NB4 (cell line): ENCODE measurements at regions not wholly inside any gene's neighbourhood (a gene's known extent, or its start where the extent isn't known, plus 50 kb on each side); places are given as distances from the start of the nearest gene placed in this dataset.

Experiments used
- CTCF ChIP-seq: IDR thresholded peaks from one replicate; pipeline ENCODE4 v1.5.1; 2012; ENCODE audit warnings: low read depth, low read length
- MAX ChIP-seq: IDR thresholded peaks from 2 replicates; pipeline ENCODE4 v1.6.1; 2011; ENCODE audit warnings: low read depth, low read length
- POLR2A ChIP-seq: IDR thresholded peaks from 2 replicates; pipeline ENCODE4 v1.6.1; 2011; ENCODE audit warnings: mild to moderate bottlenecking; ENCODE audit not compliant: insufficient read length; ENCODE audit errors: extremely low read depth

DNA sequence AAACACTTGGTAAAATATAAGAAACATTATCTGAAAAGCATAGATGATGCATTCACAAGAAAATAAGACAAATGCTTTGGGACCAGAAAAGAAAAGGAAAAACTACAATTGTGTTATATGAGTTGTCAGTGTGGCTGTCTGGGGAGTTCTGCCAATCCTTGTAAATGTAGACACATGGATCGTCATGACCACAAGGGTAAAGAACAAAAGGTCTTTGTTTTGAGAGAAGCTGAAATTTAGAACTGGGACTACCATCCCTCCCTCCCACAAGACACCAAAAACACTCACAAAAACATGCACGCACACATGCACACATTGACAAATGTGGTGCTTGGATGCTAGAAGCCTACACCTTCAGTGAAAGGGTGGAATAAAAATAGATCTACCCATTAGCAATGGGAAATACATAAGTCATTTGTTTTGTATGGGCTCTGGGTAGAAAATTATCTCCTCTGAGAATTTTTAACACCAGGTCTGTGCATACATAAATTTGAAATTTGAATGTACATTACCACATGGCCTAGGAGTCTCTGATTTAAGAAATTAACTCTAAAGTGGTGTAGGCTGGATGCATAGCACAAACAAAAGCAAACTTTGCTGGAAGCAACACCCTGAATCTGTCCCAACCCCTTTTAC, 266.2 kb upstream of the SLC39A10 start:
- TF ChIP-seq CTCF (no peak), MAX (no peak), POLR2A (no peak)
